ENCODE measurements at regions not wholly inside any gene's neighbourhood (a gene's known extent, or its start where the extent isn't known, plus 50 kb on each side); places are given as distances from the start of the nearest gene placed in this dataset.

DNA sequence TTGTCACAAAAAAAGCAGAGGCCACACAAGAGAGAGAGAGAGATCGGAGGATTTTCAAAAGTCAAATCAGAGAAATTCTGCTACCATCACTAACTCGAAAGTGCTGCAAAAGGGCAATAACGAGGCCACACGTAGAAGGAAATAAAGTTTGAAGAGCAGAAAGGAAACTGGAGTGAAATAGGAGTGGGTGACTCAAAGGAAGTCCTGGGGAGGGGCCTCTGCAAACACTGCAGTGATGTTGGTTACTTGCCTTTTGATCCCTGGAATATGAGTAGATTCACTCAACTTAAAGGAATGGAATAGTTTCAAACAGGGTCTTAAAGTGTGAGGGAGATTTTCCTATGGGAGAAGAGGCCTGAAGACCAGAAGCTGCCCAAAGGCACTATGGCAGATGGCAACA lies 663.4 kb upstream of the LCORL start:
- Histone ChIP-seq H3K9ac (ENCODE audit: control insufficient read depth, insufficient read depth, low read length) (no peak overlapping the region), H3K27me3 (replicated peaks in 1 of 2; ENCODE audit: control insufficient read depth in 2 of 2, insufficient read depth in 2 of 2, low read length in 1 of 2) (no peaks in the 10 kb centered on the region), H3K27ac (ENCODE audit: control insufficient read depth, insufficient read depth) (no peak overlapping the region), H3K4me1 (ENCODE audit: control insufficient read depth, insufficient read depth, low read length) (no peaks in the 10 kb centered on the region), H3K4me2 (ENCODE audit: control insufficient read depth, insufficient read depth) (no peak overlapping the region), H3K9me3 (replicated peaks; ENCODE audit: control insufficient read depth, insufficient read depth, low read length) (no peaks in the 10 kb centered on the region), H4K20me1 (ENCODE audit: control insufficient read depth, insufficient read depth) (no peaks in the 10 kb centered on the region), H3K4me3 (no peak overlapping the region), H3K79me2 (ENCODE audit: control insufficient read depth, insufficient read depth, low read length) (no peaks in the 10 kb centered on the region), H3K36me3 (ENCODE audit: control insufficient read depth in 2 of 2, insufficient read depth in 2 of 2, low read length in 1 of 2) (no peaks in the 10 kb centered on the region), H2AFZ (ENCODE audit: control insufficient read depth, low read depth, low read length) (no peak overlapping the region)
- WGBS (ENCODE audit: insufficient coverage, insufficient replicate concordance, low lambda C conversion rate, missing lambda C conversion rate) = 11% methylated on average over 4 of the region's 4 CpGs
- BruUV-seq (replicated peaks) = no TSS peak
- FAIRE-seq (no peak), ATAC-seq (no peak), DNase-seq (ENCODE audit: low read depth, low spot score) (no peak)
- in situ Hi-C loops (cut with MboI) (loop anchor here (5.0 to 25.0 kb wide), 3 partner anchors 1552 to 2002 kb away; no protein-coding TSS in a partner anchor), intact Hi-C loops (cut with micrococcal nuclease; ENCODE audit: unreplicated experiment) (loop anchor here (5.0 to 10.0 kb wide), 2 partner anchors 1740 to 1997 kb away; no protein-coding TSS in a partner anchor)
- SMC1A ChIA-PET (ENCODE audit: uncharacterized antibody, unreplicated experiment) = interaction anchor here (0.6 kb wide), 1 partner anchor 11 kb away, joined by 3 read pairs; no protein-coding TSS in a partner anchor
- POLR2A ChIA-PET = no interaction called here
- RAD21 ChIA-PET (ENCODE audit: unreplicated experiment) = no interaction called here
- TF ChIP-seq RUNX3 (IDR thresholded peaks at IDR 0.05; ENCODE audit: low read length) (no peak), MTA2 (IDR thresholded peaks at IDR 0.05; ENCODE audit: low read depth) (no peak), RFX5 (IDR thresholded peaks at IDR 0.05; ENCODE audit: low read depth, low read length) (no peak), STAT1 (conservative IDR thresholded peaks at IDR 0.05) (no peak)
- TF ChIP-seq, protein P1, sequence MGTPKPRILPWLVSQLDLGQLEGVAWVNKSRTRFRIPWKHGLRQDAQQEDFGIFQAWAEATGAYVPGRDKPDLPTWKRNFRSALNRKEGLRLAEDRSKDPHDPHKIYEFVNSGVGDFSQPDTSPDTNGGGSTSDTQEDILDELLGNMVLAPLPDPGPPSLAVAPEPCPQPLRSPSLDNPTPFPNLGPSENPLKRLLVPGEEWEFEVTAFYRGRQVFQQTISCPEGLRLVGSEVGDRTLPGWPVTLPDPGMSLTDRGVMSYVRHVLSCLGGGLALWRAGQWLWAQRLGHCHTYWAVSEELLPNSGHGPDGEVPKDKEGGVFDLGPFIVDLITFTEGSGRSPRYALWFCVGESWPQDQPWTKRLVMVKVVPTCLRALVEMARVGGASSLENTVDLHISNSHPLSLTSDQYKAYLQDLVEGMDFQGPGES (IDR thresholded peaks at IDR 0.05) = no peak
- CTCF ChIA-PET = no interaction called here

DNA sequence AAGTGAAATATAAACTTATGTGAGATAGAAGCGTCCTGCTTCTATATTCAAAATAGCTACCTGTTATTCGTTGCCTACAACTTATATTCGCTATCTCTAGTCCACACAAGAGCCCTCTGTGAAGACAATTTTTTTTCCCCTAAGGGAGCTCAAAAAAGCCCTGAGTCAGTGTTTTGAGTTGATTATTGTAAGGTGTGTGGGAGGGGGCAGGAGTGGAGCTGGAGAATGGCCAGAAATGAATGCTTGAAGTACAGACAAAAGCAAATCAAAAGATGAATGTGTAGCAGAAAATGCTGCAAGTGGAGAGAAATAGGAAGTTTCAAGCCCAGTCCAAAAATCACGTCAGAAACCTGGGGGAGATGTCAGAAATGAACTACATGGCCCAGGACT lies 655.0 kb upstream of the LCORL start:
- H3K4me3 ChIP-seq = no peak overlapping the region
- SMC1A ChIA-PET (ENCODE audit: uncharacterized antibody, unreplicated experiment) = interaction anchor here (0.8 kb wide), 1 partner anchor 9 kb away, joined by 3 read pairs; no protein-coding TSS in a partner anchor
- H3K27ac ChIP-seq (ENCODE audit: control insufficient read depth, insufficient read depth) = no peak overlapping the region
- 10% methylated on average over 4 of the region's 4 CpGs for WGBS (ENCODE audit: insufficient coverage, insufficient replicate concordance, low lambda C conversion rate, missing lambda C conversion rate)
- H3K27me3 ChIP-seq (replicated peaks in 1 of 2; ENCODE audit: control insufficient read depth in 2 of 2, insufficient read depth in 2 of 2, low read length in 1 of 2) = no peaks in the 10 kb centered on the region
- RAD21 ChIA-PET (ENCODE audit: unreplicated experiment) = no interaction called here
- DNase-seq (ENCODE audit: low read depth, low spot score) = no peak
- no peak overlapping the region for H3K4me2 ChIP-seq (ENCODE audit: control insufficient read depth, insufficient read depth)
- H3K79me2 ChIP-seq (ENCODE audit: control insufficient read depth, insufficient read depth, low read length) = no peaks in the 10 kb centered on the region
- no peak overlapping the region for H3K9ac ChIP-seq (ENCODE audit: control insufficient read depth, insufficient read depth, low read length)
- H4K20me1 ChIP-seq (ENCODE audit: control insufficient read depth, insufficient read depth) = no peaks in the 10 kb centered on the region
- H2AFZ ChIP-seq (ENCODE audit: control insufficient read depth, low read depth, low read length) = no peak overlapping the region
- no peaks in the 10 kb centered on the region for H3K36me3 ChIP-seq (ENCODE audit: control insufficient read depth in 2 of 2, insufficient read depth in 2 of 2, low read length in 1 of 2)
- no peak for ATAC-seq
- CTCF ChIA-PET = interaction anchor here (1.3 to 1.5 kb wide), 2 partner anchors 9 to 318 kb away, joined by 3 to 6 read pairs; no protein-coding TSS in a partner anchor
- H3K4me1 ChIP-seq (ENCODE audit: control insufficient read depth, insufficient read depth, low read length) = no peaks in the 10 kb centered on the region
- in situ Hi-C loops (cut with MboI) (loop anchor here (25.0 kb wide), 2 partner anchors 1561 to 1736 kb away; no protein-coding TSS in a partner anchor), intact Hi-C loops (cut with micrococcal nuclease; ENCODE audit: unreplicated experiment) (no loop called here)
- POLR2A ChIA-PET = no interaction called here
- FAIRE-seq = no peak
- H3K9me3 ChIP-seq (replicated peaks; ENCODE audit: control insufficient read depth, insufficient read depth, low read length) = no peaks in the 10 kb centered on the region
- BruUV-seq (replicated peaks) = no TSS peak
- TF ChIP-seq BRCA1 (IDR thresholded peaks at IDR 0.05; ENCODE audit: low read depth, low read length) (no peak), SRF (IDR thresholded peaks at IDR 0.05; ENCODE audit: low read depth in 2 of 2, low read length in 2 of 2) (no peak), PML (IDR thresholded peaks at IDR 0.05; ENCODE audit: low read length) (no peak), ASH2L (IDR thresholded peaks at IDR 0.05; ENCODE audit: borderline replicate concordance, low read depth) (no peak), ZNF207 (IDR thresholded peaks at IDR 0.05; ENCODE audit: borderline replicate concordance) (no peak), CBFB (IDR thresholded peaks at IDR 0.05; ENCODE audit: low read depth) (no peak), MYC (IDR thresholded peaks at IDR 0.05; ENCODE audit: insufficient read depth, insufficient read length, insufficient replicate concordance, low read length, severe bottlenecking) (no peak), PAX8 (IDR thresholded peaks at IDR 0.05) (no peak)
- TF ChIP-seq, protein P2, sequence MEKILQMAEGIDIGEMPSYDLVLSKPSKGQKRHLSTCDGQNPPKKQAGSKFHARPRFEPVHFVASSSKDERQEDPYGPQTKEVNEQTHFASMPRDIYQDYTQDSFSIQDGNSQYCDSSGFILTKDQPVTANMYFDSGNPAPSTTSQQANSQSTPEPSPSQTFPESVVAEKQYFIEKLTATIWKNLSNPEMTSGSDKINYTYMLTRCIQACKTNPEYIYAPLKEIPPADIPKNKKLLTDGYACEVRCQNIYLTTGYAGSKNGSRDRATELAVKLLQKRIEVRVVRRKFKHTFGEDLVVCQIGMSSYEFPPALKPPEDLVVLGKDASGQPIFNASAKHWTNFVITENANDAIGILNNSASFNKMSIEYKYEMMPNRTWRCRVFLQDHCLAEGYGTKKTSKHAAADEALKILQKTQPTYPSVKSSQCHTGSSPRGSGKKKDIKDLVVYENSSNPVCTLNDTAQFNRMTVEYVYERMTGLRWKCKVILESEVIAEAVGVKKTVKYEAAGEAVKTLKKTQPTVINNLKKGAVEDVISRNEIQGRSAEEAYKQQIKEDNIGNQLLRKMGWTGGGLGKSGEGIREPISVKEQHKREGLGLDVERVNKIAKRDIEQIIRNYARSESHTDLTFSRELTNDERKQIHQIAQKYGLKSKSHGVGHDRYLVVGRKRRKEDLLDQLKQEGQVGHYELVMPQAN (conservative IDR thresholded peaks at IDR 0.05) = no peak
- TF ChIP-seq, protein P3, sequence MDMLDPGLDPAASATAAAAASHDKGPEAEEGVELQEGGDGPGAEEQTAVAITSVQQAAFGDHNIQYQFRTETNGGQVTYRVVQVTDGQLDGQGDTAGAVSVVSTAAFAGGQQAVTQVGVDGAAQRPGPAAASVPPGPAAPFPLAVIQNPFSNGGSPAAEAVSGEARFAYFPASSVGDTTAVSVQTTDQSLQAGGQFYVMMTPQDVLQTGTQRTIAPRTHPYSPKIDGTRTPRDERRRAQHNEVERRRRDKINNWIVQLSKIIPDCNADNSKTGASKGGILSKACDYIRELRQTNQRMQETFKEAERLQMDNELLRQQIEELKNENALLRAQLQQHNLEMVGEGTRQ (IDR thresholded peaks at IDR 0.05; ENCODE audit: borderline replicate concordance, low read depth, low read length) = no peak

Data from GM12878 (cell line).